ENCODE measurements at regions not wholly inside any gene's neighbourhood (a gene's known extent, or its start where the extent isn't known, plus 50 kb on each side); places are given as distances from the start of the nearest gene placed in this dataset.

DNA sequence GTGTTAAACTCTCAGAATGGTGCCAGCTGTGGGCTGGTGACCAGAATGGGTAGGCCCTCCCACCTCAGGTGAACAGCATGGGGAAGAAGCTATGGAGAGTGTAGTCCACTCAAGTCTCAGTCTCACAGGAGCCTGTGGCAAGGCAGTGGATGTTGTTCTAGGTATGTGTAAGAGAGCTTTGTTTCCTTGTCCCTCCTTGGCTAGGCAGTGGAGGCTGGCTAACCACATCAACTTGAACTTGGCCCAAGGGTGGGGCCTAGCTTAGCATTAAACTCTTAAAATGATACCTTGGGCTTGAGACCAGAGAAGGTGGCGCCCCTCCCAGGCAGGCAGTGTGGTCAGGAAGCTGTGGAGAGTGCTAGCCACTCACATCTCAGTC lies 53.2 kb upstream of the SLC4A10 start:
- DNase-seq (ENCODE audit: low spot score) = no peak

All from pons (tissue), 1 donor.